Keratinocyte (primary cell): ENCODE measurements at regions not wholly inside any gene's neighbourhood (a gene's known extent, or its start where the extent isn't known, plus 50 kb on each side); places are given as distances from the start of the nearest gene placed in this dataset.
"Not testable (repeated sequence)": the region's sequence is repeated elsewhere in the genome, so short reads cannot be mapped to it uniquely, and the experiment has no call there.

Source experiments
- DNase-seq: peaks from one replicate; pipeline ENCODE4 v3.0.0-alpha.2; 2011; ENCODE audit warnings: low read depth, missing footprints, low spot score
- FAIRE-seq: peaks from 2 replicates; lab custom pipeline; 2011; peaks lifted over from hg19 to GRCh38; lab: Jason Lieb, UNC
- H2AFZ ChIP-seq: 2 replicates; pipeline ENCODE4 v1.6.0; 2012; ENCODE audit warnings: low read length, control low read depth, inconsistent platforms; ENCODE audit not compliant: control insufficient read depth
- H3K27ac ChIP-seq: 2 replicates; pipeline ENCODE4 v1.5.1; 2011; ENCODE audit warnings: low read length; ENCODE audit not compliant: control insufficient read depth, insufficient read depth
- H3K27me3 ChIP-seq: 3 replicates; pipeline ENCODE4 v1.6.0; 2011; ENCODE audit warnings: low read length; ENCODE audit not compliant: control insufficient read depth, insufficient read depth; ENCODE audit errors: extremely low read depth
- H3K36me3 ChIP-seq, 2 experiments: 2 replicates in 1 of 2; 3 replicates in 1 of 2; pipeline ENCODE4 v1.5.1; 2011; ENCODE audit warnings: low read length in 2 of 2, mild to moderate bottlenecking in 1 of 2; ENCODE audit not compliant: control insufficient read depth in 2 of 2, insufficient read depth in 2 of 2; ENCODE audit errors: extremely low read depth in 1 of 2
- H3K4me1 ChIP-seq: 3 replicates; pipeline ENCODE4 v1.5.1; 2011; ENCODE audit warnings: low read length; ENCODE audit not compliant: control insufficient read depth, insufficient read depth; ENCODE audit errors: extremely low read depth
- H3K4me2 ChIP-seq: 3 replicates; pipeline ENCODE4 v1.6.0; 2011; ENCODE audit warnings: low read depth, low read length; ENCODE audit not compliant: control insufficient read depth, insufficient read depth; ENCODE audit errors: extremely low read depth
- H3K4me3 ChIP-seq, 3 experiments: fragments of 200-600 bp in 1 of 3; sonication (generic) in 1 of 3; 2 replicates in 2 of 3; 3 replicates in 1 of 3; pipeline ENCODE4 v1.5.1; 2011 to 2016; ENCODE audit warnings: low read length in 3 of 3, mild to moderate bottlenecking in 3 of 3, control low read depth in 2 of 3, inconsistent platforms in 1 of 3, low read depth in 1 of 3, mixed read lengths in 1 of 3, mixed run types in 1 of 3, moderate library complexity in 1 of 3; ENCODE audit not compliant: control insufficient read depth in 2 of 3, insufficient read depth in 2 of 3; ENCODE audit errors: extremely low read depth in 1 of 3
- H3K79me2 ChIP-seq: 2 replicates; pipeline ENCODE4 v1.6.0; 2012; ENCODE audit warnings: low read length; ENCODE audit not compliant: control insufficient read depth, insufficient read depth
- H3K9ac ChIP-seq: 3 replicates; pipeline ENCODE4 v1.6.0; 2011; ENCODE audit warnings: low read length; ENCODE audit not compliant: control insufficient read depth, insufficient read depth; ENCODE audit errors: extremely low read depth
- H3K9me1 ChIP-seq: 3 replicates; pipeline ENCODE4 v1.6.0; 2011; ENCODE audit warnings: low read length; ENCODE audit not compliant: control insufficient read depth, insufficient read depth; ENCODE audit errors: extremely low read depth
- H3K9me3 ChIP-seq: 2 replicates; pipeline ENCODE4 v1.5.1; 2012; ENCODE audit warnings: low read depth, low read length; ENCODE audit not compliant: control insufficient read depth
- H4K20me1 ChIP-seq: 3 replicates; pipeline ENCODE4 v1.6.0; 2011; ENCODE audit warnings: low read length; ENCODE audit not compliant: control insufficient read depth, insufficient read depth; ENCODE audit errors: extremely low read depth
- CTCF ChIP-seq, 3 experiments: IDR thresholded peaks in 1 of 3; conservative IDR thresholded peaks in 1 of 3; optimal IDR thresholded peaks in 1 of 3; 2 replicates in 2 of 3; 3 replicates in 1 of 3; pipeline versions ENCODE3 to v1.5.1; 2011; ENCODE audit warnings: low read length in 3 of 3, mild to moderate bottlenecking in 3 of 3, moderate library complexity in 2 of 3, control low read depth in 1 of 3, inconsistent platforms in 1 of 3; ENCODE audit not compliant: insufficient read depth in 2 of 3; ENCODE audit errors: extremely low read depth in 1 of 3
- EZH2 ChIP-seq: IDR thresholded peaks from one replicate; pipeline ENCODE4 v1.6.1; 2012; ENCODE audit warnings: inconsistent platforms, mild to moderate bottlenecking, low read length, moderate library complexity
- dilution Hi-C: fragments of 300-500 bp; cut with MboI; formaldehyde crosslinking; loops from one replicate; pipeline ENCODE4 v1.7.0; 2020; ENCODE audit warnings: low sequenced_read_pairs; ENCODE audit not compliant: extremely low pct_ligation_motif_present

- TF ChIP-seq EZH2 = no peak
- TF ChIP-seq CTCF (optimal IDR thresholded peaks at IDR 0.05 in 1 of 3, IDR thresholded peaks at IDR 0.05 in 1 of 3, conservative IDR thresholded peaks at IDR 0.05 in 1 of 3; ENCODE audit: extremely low read depth in 1 of 3, insufficient read depth in 2 of 3, low read length in 3 of 3) = no peak
- H3K9ac ChIP-seq = no peak overlapping the region
- no peak overlapping the region for H3K4me2 ChIP-seq
- H3K4me1 ChIP-seq = peaks cover 5% of the 10 kb centered on the region
- H3K79me2 ChIP-seq = no peaks in the 10 kb centered on the region
- dilution Hi-C loops = no loop called here
- no peak for DNase-seq
- H3K27me3 ChIP-seq = no peaks in the 10 kb centered on the region
- no peak overlapping the region for H3K4me3 ChIP-seq
- FAIRE-seq = no peak
- H4K20me1 ChIP-seq = no peaks in the 10 kb centered on the region
- no peaks in the 10 kb centered on the region for H3K9me3 ChIP-seq
- no peak overlapping the region for H2AFZ ChIP-seq
- no peaks in the 10 kb centered on the region for H3K9me1 ChIP-seq
- no peaks in the 10 kb centered on the region for H3K36me3 ChIP-seq
- no peak overlapping the region for H3K27ac ChIP-seq
Measured at GRCh38 chr15:92848852-92849598, 51.1 kb upstream of the CHD2 start.

- H3K36me3 ChIP-seq, H3K4me1 ChIP-seq, H3K79me2 ChIP-seq, H3K4me2 ChIP-seq, H4K20me1 ChIP-seq, FAIRE-seq, H2AFZ ChIP-seq, DNase-seq, H3K9me1 ChIP-seq, H3K9me3 ChIP-seq, H3K4me3 ChIP-seq, H3K27ac ChIP-seq, dilution Hi-C loops, H3K27me3 ChIP-seq, H3K9ac ChIP-seq: not testable (repeated sequence)
Measured at GRCh38 chr15:92850218-92850617, 49.9 kb upstream of the CHD2 start.
